Panc1 (cell line): ENCODE measurements at regions not wholly inside any gene's neighbourhood (a gene's known extent, or its start where the extent isn't known, plus 50 kb on each side); places are given as distances from the start of the nearest gene placed in this dataset.
"Not testable (repeated sequence)": the region's sequence is repeated elsewhere in the genome, so short reads cannot be mapped to it uniquely, and the experiment has no call there.

Source experiments
- SIN3A ChIP-seq: IDR thresholded peaks from 2 replicates; pipeline ENCODE4 v1.6.1; 2012; ENCODE audit warnings: low read depth, mild to moderate bottlenecking, low read length, moderate library complexity, borderline replicate concordance; ENCODE audit not compliant: insufficient read depth
- TF ChIP-seq, protein P1 (sequence below): fragments of 450-650 bp; IDR thresholded peaks from 2 replicates; pipeline ENCODE4 v1.5.1; 2017; ENCODE audit warnings: mild to moderate bottlenecking
- TF ChIP-seq, protein P2 (sequence below), 2 experiments: IDR thresholded peaks; 2 replicates each; pipeline ENCODE4 v1.6.1; 2011 to 2012; ENCODE audit warnings: low read depth in 2 of 2, control low read depth in 1 of 2, low read length in 1 of 2, mild to moderate bottlenecking in 1 of 2, moderate library complexity in 1 of 2; ENCODE audit not compliant: insufficient read depth in 1 of 2

DNA sequence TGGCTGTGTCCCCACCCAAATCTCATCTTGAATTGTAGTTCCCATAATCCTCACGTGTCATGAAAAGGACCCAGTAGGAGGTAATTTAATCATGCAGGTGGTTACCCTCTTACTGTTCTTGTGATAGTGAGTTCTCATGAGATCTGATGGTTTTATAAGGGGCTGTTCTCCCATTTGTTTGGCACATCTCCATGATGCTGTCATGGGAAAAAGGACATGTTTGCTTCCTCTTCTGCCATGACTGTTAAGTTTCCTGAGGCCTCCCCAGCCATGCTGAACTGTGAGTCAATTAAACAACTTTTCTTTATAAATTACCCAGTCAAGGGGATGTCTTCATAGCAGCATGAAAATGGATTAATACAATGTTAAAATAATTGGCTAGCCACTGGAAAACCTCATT, 243.3 kb upstream of the MKLN1 start:
- TF ChIP-seq SIN3A, result not testable (repeated sequence)
- TF ChIP-seq, protein P1, sequence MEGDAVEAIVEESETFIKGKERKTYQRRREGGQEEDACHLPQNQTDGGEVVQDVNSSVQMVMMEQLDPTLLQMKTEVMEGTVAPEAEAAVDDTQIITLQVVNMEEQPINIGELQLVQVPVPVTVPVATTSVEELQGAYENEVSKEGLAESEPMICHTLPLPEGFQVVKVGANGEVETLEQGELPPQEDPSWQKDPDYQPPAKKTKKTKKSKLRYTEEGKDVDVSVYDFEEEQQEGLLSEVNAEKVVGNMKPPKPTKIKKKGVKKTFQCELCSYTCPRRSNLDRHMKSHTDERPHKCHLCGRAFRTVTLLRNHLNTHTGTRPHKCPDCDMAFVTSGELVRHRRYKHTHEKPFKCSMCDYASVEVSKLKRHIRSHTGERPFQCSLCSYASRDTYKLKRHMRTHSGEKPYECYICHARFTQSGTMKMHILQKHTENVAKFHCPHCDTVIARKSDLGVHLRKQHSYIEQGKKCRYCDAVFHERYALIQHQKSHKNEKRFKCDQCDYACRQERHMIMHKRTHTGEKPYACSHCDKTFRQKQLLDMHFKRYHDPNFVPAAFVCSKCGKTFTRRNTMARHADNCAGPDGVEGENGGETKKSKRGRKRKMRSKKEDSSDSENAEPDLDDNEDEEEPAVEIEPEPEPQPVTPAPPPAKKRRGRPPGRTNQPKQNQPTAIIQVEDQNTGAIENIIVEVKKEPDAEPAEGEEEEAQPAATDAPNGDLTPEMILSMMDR, result not testable (repeated sequence)
- TF ChIP-seq, protein P2, sequence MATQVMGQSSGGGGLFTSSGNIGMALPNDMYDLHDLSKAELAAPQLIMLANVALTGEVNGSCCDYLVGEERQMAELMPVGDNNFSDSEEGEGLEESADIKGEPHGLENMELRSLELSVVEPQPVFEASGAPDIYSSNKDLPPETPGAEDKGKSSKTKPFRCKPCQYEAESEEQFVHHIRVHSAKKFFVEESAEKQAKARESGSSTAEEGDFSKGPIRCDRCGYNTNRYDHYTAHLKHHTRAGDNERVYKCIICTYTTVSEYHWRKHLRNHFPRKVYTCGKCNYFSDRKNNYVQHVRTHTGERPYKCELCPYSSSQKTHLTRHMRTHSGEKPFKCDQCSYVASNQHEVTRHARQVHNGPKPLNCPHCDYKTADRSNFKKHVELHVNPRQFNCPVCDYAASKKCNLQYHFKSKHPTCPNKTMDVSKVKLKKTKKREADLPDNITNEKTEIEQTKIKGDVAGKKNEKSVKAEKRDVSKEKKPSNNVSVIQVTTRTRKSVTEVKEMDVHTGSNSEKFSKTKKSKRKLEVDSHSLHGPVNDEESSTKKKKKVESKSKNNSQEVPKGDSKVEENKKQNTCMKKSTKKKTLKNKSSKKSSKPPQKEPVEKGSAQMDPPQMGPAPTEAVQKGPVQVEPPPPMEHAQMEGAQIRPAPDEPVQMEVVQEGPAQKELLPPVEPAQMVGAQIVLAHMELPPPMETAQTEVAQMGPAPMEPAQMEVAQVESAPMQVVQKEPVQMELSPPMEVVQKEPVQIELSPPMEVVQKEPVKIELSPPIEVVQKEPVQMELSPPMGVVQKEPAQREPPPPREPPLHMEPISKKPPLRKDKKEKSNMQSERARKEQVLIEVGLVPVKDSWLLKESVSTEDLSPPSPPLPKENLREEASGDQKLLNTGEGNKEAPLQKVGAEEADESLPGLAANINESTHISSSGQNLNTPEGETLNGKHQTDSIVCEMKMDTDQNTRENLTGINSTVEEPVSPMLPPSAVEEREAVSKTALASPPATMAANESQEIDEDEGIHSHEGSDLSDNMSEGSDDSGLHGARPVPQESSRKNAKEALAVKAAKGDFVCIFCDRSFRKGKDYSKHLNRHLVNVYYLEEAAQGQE (IDR thresholded peaks at IDR 0.05; ENCODE audit: insufficient read depth in 1 of 2, low read depth in 2 of 2, low read length in 1 of 2), result not testable (repeated sequence)
